ENCODE measurements at regions not wholly inside any gene's neighbourhood (a gene's known extent, or its start where the extent isn't known, plus 50 kb on each side); places are given as distances from the start of the nearest gene placed in this dataset.

DNA sequence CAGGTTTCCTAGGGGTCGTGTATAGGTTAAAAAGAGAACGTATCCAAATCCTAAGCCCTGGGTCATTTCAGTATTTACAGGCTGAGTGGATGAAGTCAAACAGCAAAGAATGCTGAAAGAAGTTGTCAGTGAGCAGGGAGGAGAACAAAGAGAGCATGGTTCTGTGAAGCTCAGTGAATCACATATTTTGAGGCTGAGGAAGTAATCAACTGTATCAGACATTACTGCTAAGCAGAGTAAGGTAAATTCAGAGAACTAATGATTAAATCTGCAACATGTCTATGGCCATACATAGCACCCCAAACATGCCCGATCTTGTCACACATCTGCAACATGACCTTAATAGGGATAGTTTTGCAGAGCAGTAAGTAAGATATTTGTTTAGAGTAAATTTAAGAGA lies 1130.3 kb downstream of the RAPGEF2 start:
- H3K4me2 ChIP-seq (ENCODE audit: control insufficient read depth, extremely low read depth, insufficient read depth, low read depth, low read length) = no peak overlapping the region

DNA sequence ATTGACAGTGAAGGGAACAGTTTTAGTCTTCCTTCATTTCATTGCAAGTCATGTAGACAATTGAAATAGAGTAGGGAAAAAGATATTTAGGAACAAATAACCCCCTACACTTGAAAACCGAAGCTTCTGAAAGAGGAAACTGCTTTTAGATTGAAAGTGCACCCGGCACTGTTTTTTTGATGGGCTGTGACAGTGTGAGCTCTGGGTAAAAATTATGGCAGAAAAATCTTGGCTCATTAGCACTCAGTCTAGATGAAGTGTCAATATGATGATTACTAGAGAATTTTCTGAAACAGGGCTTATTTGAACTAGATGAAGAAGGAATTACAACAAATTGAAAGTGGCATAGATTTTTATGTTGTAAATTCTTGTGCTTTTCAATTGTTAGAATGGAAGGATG lies 1132.4 kb downstream of the RAPGEF2 start:
- TF ChIP-seq EZH2 (IDR thresholded peaks at IDR 0.05; ENCODE audit: low read length) = no peak
- TF ChIP-seq, protein P1, sequence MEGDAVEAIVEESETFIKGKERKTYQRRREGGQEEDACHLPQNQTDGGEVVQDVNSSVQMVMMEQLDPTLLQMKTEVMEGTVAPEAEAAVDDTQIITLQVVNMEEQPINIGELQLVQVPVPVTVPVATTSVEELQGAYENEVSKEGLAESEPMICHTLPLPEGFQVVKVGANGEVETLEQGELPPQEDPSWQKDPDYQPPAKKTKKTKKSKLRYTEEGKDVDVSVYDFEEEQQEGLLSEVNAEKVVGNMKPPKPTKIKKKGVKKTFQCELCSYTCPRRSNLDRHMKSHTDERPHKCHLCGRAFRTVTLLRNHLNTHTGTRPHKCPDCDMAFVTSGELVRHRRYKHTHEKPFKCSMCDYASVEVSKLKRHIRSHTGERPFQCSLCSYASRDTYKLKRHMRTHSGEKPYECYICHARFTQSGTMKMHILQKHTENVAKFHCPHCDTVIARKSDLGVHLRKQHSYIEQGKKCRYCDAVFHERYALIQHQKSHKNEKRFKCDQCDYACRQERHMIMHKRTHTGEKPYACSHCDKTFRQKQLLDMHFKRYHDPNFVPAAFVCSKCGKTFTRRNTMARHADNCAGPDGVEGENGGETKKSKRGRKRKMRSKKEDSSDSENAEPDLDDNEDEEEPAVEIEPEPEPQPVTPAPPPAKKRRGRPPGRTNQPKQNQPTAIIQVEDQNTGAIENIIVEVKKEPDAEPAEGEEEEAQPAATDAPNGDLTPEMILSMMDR (optimal IDR thresholded peaks at IDR 0.05 in 1 of 3, IDR thresholded peaks at IDR 0.05 in 1 of 3, conservative IDR thresholded peaks at IDR 0.05 in 1 of 3; ENCODE audit: extremely low read depth in 1 of 3, insufficient read depth in 2 of 3, low read length in 3 of 3) = no peak
- Histone ChIP-seq H3K4me1 (ENCODE audit: control insufficient read depth, extremely low read depth, insufficient read depth, low read length) (no peaks in the 10 kb centered on the region), H3K27ac (ENCODE audit: control insufficient read depth, insufficient read depth, low read length) (no peak overlapping the region), H2AFZ (ENCODE audit: control insufficient read depth, low read length) (no peak overlapping the region), H3K4me2 (ENCODE audit: control insufficient read depth, extremely low read depth, insufficient read depth, low read depth, low read length) (no peak overlapping the region), H3K27me3 (ENCODE audit: control insufficient read depth, extremely low read depth, insufficient read depth, low read length) (no peaks in the 10 kb centered on the region), H3K9me1 (ENCODE audit: control insufficient read depth, extremely low read depth, insufficient read depth, low read length) (no peaks in the 10 kb centered on the region), H3K4me3 (ENCODE audit: control insufficient read depth in 2 of 3, extremely low read depth in 1 of 3, insufficient read depth in 2 of 3, low read depth in 1 of 3, low read length in 3 of 3) (no peak overlapping the region), H3K79me2 (ENCODE audit: control insufficient read depth, insufficient read depth, low read length) (no peaks in the 10 kb centered on the region), H3K9ac (ENCODE audit: control insufficient read depth, extremely low read depth, insufficient read depth, low read length) (no peak overlapping the region), H4K20me1 (ENCODE audit: control insufficient read depth, extremely low read depth, insufficient read depth, low read length) (no peaks in the 10 kb centered on the region), H3K36me3 (ENCODE audit: control insufficient read depth in 2 of 2, extremely low read depth in 1 of 2, insufficient read depth in 2 of 2, low read length in 2 of 2) (no peaks in the 10 kb centered on the region), H3K9me3 (ENCODE audit: control insufficient read depth, low read depth, low read length) (no peaks in the 10 kb centered on the region)
- FAIRE-seq (no peak), DNase-seq (ENCODE audit: low read depth, low spot score) (no peak)
- dilution Hi-C loops (cut with MboI; ENCODE audit: extremely low pct_ligation_motif_present, low sequenced_read_pairs) = no loop called here

More for the DNA sequence above, 1130.3 kb downstream of the RAPGEF2 start:
- H3K9ac ChIP-seq (ENCODE audit: control insufficient read depth, extremely low read depth, insufficient read depth, low read length) = no peak overlapping the region
- TF ChIP-seq, protein P1 (optimal IDR thresholded peaks at IDR 0.05 in 1 of 3, IDR thresholded peaks at IDR 0.05 in 1 of 3, conservative IDR thresholded peaks at IDR 0.05 in 1 of 3; ENCODE audit: extremely low read depth in 1 of 3, insufficient read depth in 2 of 3, low read length in 3 of 3) = no peak
- TF ChIP-seq EZH2 (IDR thresholded peaks at IDR 0.05; ENCODE audit: low read length) = no peak
- no peak overlapping the region for H3K27ac ChIP-seq (ENCODE audit: control insufficient read depth, insufficient read depth, low read length)
- dilution Hi-C loops (cut with MboI; ENCODE audit: extremely low pct_ligation_motif_present, low sequenced_read_pairs) = no loop called here
- H2AFZ ChIP-seq (ENCODE audit: control insufficient read depth, low read length) = no peak overlapping the region
- DNase-seq (ENCODE audit: low read depth, low spot score) (no peak), FAIRE-seq (no peak)
- H4K20me1 ChIP-seq (ENCODE audit: control insufficient read depth, extremely low read depth, insufficient read depth, low read length) = no peaks in the 10 kb centered on the region
- no peaks in the 10 kb centered on the region for H3K9me1 ChIP-seq (ENCODE audit: control insufficient read depth, extremely low read depth, insufficient read depth, low read length)
- H3K4me3 ChIP-seq (ENCODE audit: control insufficient read depth in 2 of 3, extremely low read depth in 1 of 3, insufficient read depth in 2 of 3, low read depth in 1 of 3, low read length in 3 of 3) = no peak overlapping the region
- H3K79me2 ChIP-seq (ENCODE audit: control insufficient read depth, insufficient read depth, low read length) = no peaks in the 10 kb centered on the region
- no peaks in the 10 kb centered on the region for H3K27me3 ChIP-seq (ENCODE audit: control insufficient read depth, extremely low read depth, insufficient read depth, low read length)
- no peaks in the 10 kb centered on the region for H3K9me3 ChIP-seq (ENCODE audit: control insufficient read depth, low read depth, low read length)
- no peaks in the 10 kb centered on the region for H3K36me3 ChIP-seq (ENCODE audit: control insufficient read depth in 2 of 2, extremely low read depth in 1 of 2, insufficient read depth in 2 of 2, low read length in 2 of 2)
- no peaks in the 10 kb centered on the region for H3K4me1 ChIP-seq (ENCODE audit: control insufficient read depth, extremely low read depth, insufficient read depth, low read length)

Data from keratinocyte (primary cell).